ENCODE measurements at regions not wholly inside any gene's neighbourhood (a gene's known extent, or its start where the extent isn't known, plus 50 kb on each side); places are given as distances from the start of the nearest gene placed in this dataset.

GRCh38 chr7:106795084-106795876, 69.8 kb upstream of the PIK3CG start:
- H3K79me2 ChIP-seq (ENCODE audit: insufficient read depth, low read length) = no peaks in the 10 kb centered on the region
- no peak overlapping the region for H2AFZ ChIP-seq (ENCODE audit: low read length)
- H3K9me3 ChIP-seq (ENCODE audit: control insufficient read depth, low read depth, low read length) = no peaks in the 10 kb centered on the region
- H3K79me1 ChIP-seq (ENCODE audit: insufficient read depth, low read depth, low read length, poor library complexity, severe bottlenecking) = no peaks in the 10 kb centered on the region
- no peak overlapping the region for H2BK20ac ChIP-seq (ENCODE audit: low read depth, low read length, poor library complexity, severe bottlenecking)
- Mint-ChIP-seq H3K36me3 (ENCODE audit: insufficient read depth in 1 of 3, low read depth in 3 of 3) (peaks cover 7 to 21% (median 20%) of the 10 kb centered on the region in 3 experiments; a peak in 5 of 7 replicates), H3K4me3 (no peak overlapping the region), H3K27me3 (ENCODE audit: low read depth) (no peaks in the 10 kb centered on the region; the same call in 1 of the 2 replicates), H3K9me3 (peaks cover 21 to 22% of the 10 kb centered on the region in 2 experiments), H3K4me1 (peaks cover 0 to 4% of the 10 kb centered on the region in 2 experiments; a peak in 2 of 4 replicates), H3K27ac (no peak overlapping the region)
- no CpG with 5 or more reads among the region's 6 CpGs for WGBS (ENCODE audit: extremely low coverage, insufficient read length, low lambda C conversion rate)
- no peak overlapping the region for H3K4me2 ChIP-seq (ENCODE audit: insufficient read depth, insufficient read length, low read length)
- H3K23me2 ChIP-seq (ENCODE audit: insufficient read length, low read depth, low read length, poor library complexity, severe bottlenecking) = no peaks in the 10 kb centered on the region
- no peaks in the 10 kb centered on the region for H3K4me1 ChIP-seq (ENCODE audit: insufficient read depth, low read length)
- H4K20me1 ChIP-seq (ENCODE audit: control insufficient read depth, insufficient read depth, insufficient read length) = no peaks in the 10 kb centered on the region
- H3T11ph ChIP-seq (ENCODE audit: low read length) = no peak overlapping the region
- H3K18ac ChIP-seq (ENCODE audit: insufficient read length, low read depth, low read length) = no peak overlapping the region
- H3K9ac ChIP-seq (ENCODE audit: extremely low read depth, insufficient read length, low read length) = no peak overlapping the region
- no peak overlapping the region for H4K8ac ChIP-seq (replicated peaks; ENCODE audit: insufficient read length, low read depth, low read length)
- no peak overlapping the region for H2AK5ac ChIP-seq (ENCODE audit: insufficient read length, low read length)
- TF ChIP-seq CTCF (conservative IDR thresholded peaks at IDR 0.05) = no peak
- no peak overlapping the region for H3K56ac ChIP-seq (ENCODE audit: insufficient read length, low read depth, low read length)
- H4K5ac ChIP-seq (ENCODE audit: insufficient read length, low read depth, low read length) = no peak overlapping the region
- H3K4ac ChIP-seq (ENCODE audit: low read depth, low read length) = no peak overlapping the region
- no peak overlapping the region for H2BK15ac ChIP-seq (ENCODE audit: low read depth, low read length)
- DNase-seq = no peak
- no peak overlapping the region for H2BK5ac ChIP-seq (ENCODE audit: insufficient read length, low read length)
- H3K27me3 ChIP-seq (ENCODE audit: insufficient read depth, low read length) = no peaks in the 10 kb centered on the region
- no peak overlapping the region for H4K91ac ChIP-seq (ENCODE audit: insufficient read length, low read depth, low read length)
- H2BK12ac ChIP-seq (ENCODE audit: insufficient read length, low read depth, low read length) = no peak overlapping the region
- no peak overlapping the region for H3K14ac ChIP-seq (ENCODE audit: insufficient read depth, low read length)
- no peak overlapping the region for H3K27ac ChIP-seq (ENCODE audit: insufficient read length, low read depth, low read length)
- no peak overlapping the region for H3K23ac ChIP-seq (ENCODE audit: insufficient read length, low read depth, low read length)
- H2BK120ac ChIP-seq (ENCODE audit: low read depth, low read length, poor library complexity, severe bottlenecking) = no peak overlapping the region
